ENCODE measurements at regions not wholly inside any gene's neighbourhood (a gene's known extent, or its start where the extent isn't known, plus 50 kb on each side); places are given as distances from the start of the nearest gene placed in this dataset.
"Not testable (repeated sequence)": the region's sequence is repeated elsewhere in the genome, so short reads cannot be mapped to it uniquely, and the experiment has no call there.

GRCh38 chr2:35447215-35447614, 908.4 kb upstream of the CRIM1 start (continued):
- TF ChIP-seq ZSCAN18 (tag by site-specific recombination; IDR thresholded peaks at IDR 0.05), result no peak

DNA sequence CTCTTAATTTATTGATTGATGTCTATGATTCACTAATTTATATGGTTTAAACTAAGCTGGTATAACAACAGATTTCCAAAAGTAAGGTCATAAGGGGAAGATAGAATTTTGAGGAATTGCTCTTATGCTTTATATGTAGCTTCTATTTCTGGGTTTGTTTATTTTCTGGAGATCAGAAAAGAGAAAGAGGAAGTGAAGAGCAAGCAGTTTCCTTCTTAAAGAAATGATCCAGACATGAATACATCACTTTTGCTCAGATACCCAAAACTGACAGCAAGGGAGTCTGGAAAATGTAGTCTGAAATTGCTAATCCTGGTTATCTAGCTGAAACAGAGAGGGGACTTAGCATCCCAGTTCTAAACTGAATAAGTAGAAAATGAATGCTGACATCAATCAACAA, 912.5 kb upstream of the CRIM1 start:
- Histone ChIP-seq H3K4me3 (ENCODE audit: low read depth, low read length) (no peak overlapping the region), H3K9me3 (ENCODE audit: control insufficient read depth, insufficient read depth, low read depth, low read length) (no peaks in the 10 kb centered on the region), H3K4me1 (ENCODE audit: control insufficient read depth, insufficient read depth, low read length) (no peaks in the 10 kb centered on the region), H3K27ac (ENCODE audit: extremely low read depth, low read depth, low read length) (no peak overlapping the region), H3K36me3 (ENCODE audit: control insufficient read depth in 2 of 2, insufficient read depth in 1 of 2, low read length in 2 of 2) (no peaks in the 10 kb centered on the region)
- TF ChIP-seq, protein P1, sequence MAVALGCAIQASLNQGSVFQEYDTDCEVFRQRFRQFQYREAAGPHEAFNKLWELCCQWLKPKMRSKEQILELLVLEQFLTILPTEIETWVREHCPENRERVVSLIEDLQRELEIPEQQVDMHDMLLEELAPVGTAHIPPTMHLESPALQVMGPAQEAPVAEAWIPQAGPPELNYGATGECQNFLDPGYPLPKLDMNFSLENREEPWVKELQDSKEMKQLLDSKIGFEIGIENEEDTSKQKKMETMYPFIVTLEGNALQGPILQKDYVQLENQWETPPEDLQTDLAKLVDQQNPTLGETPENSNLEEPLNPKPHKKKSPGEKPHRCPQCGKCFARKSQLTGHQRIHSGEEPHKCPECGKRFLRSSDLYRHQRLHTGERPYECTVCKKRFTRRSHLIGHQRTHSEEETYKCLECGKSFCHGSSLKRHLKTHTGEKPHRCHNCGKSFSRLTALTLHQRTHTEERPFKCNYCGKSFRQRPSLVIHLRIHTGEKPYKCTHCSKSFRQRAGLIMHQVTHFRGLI (tag by site-specific recombination; IDR thresholded peaks at IDR 0.05), result no peak
- TF ChIP-seq ZFP37 (tag by site-specific recombination; IDR thresholded peaks at IDR 0.05) (no peak), ZNF624 (tag by site-specific recombination; IDR thresholded peaks at IDR 0.05) (no peak), ZNF555 (tag by site-specific recombination; conservative IDR thresholded peaks at IDR 0.05) (no peak), ZNF155 (tag by site-specific recombination; IDR thresholded peaks at IDR 0.05) (no peak), HOXD13 (CRISPR knock-in tag; IDR thresholded peaks at IDR 0.05; ENCODE audit: borderline replicate concordance) (no peak), KLF1 (tag by site-specific recombination; IDR thresholded peaks at IDR 0.05) (no peak), ZNF791 (tag by site-specific recombination; IDR thresholded peaks at IDR 0.05) (no peak), ZNF530 (tag by site-specific recombination; IDR thresholded peaks at IDR 0.05; ENCODE audit: low read depth) (no peak), GLIS1 (tag by site-specific recombination; IDR thresholded peaks at IDR 0.05) (no peak), PRDM6 (tag by site-specific recombination; IDR thresholded peaks at IDR 0.05) (no peak), ZNF785 (tag by site-specific recombination; IDR thresholded peaks at IDR 0.05) (no peak), ZNF549 (tag by site-specific recombination; IDR thresholded peaks at IDR 0.05) (no peak)
- TF ChIP-seq, protein P2, sequence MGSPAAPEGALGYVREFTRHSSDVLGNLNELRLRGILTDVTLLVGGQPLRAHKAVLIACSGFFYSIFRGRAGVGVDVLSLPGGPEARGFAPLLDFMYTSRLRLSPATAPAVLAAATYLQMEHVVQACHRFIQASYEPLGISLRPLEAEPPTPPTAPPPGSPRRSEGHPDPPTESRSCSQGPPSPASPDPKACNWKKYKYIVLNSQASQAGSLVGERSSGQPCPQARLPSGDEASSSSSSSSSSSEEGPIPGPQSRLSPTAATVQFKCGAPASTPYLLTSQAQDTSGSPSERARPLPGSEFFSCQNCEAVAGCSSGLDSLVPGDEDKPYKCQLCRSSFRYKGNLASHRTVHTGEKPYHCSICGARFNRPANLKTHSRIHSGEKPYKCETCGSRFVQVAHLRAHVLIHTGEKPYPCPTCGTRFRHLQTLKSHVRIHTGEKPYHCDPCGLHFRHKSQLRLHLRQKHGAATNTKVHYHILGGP (tag by site-specific recombination; IDR thresholded peaks at IDR 0.05), result no peak
- TF ChIP-seq, protein P3, sequence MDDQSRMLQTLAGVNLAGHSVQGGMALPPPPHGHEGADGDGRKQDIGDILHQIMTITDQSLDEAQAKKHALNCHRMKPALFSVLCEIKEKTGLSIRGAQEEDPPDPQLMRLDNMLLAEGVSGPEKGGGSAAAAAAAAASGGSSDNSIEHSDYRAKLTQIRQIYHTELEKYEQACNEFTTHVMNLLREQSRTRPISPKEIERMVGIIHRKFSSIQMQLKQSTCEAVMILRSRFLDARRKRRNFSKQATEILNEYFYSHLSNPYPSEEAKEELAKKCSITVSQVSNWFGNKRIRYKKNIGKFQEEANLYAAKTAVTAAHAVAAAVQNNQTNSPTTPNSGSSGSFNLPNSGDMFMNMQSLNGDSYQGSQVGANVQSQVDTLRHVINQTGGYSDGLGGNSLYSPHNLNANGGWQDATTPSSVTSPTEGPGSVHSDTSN (CRISPR knock-in tag; IDR thresholded peaks at IDR 0.05), result no peak
- TF ChIP-seq, protein P4, sequence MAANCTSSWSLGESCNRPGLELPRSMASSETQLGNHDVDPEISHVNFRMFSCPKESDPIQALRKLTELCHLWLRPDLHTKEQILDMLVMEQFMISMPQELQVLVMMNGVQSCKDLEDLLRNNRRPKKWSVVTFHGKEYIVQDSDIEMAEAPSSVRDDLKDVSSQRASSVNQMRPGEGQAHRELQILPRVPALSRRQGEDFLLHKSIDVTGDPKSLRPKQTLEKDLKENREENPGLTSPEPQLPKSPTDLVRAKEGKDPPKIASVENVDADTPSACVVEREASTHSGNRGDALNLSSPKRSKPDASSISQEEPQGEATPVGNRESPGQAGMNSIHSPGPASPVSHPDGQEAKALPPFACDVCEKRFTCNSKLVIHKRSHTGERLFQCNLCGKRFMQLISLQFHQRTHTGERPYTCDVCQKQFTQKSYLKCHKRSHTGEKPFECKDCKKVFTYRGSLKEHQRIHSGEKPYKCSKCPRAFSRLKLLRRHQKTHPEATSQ (tag by site-specific recombination; IDR thresholded peaks at IDR 0.05), result no peak
- ChIA-PET POLR2A (no interaction called here), CTCF (no interaction called here)

DNA sequence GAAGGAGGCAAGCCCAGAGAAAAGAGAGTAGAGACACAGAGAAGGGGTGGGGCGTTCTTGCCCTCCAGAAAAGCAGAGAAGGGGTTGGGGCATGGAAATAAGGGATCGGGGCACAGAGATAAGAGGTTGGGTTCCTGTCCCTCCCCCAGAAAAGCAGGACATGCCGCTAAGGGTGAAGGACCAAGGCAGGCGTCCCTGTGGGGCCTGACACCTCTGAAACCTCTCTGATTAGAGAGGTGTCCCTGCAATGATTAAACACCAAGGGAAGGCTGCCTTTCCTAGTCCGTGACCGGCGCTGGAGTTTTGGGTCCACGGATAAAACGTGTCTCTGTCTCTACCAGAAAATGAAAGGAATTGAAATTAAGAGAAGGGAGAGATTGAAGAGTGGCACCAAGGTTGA, 914.0 kb upstream of the CRIM1 start:
- H3K36me3 ChIP-seq (ENCODE audit: control insufficient read depth in 2 of 2, insufficient read depth in 1 of 2, low read length in 2 of 2); H3K9me3 ChIP-seq (ENCODE audit: control insufficient read depth, insufficient read depth, low read depth, low read length); H3K4me1 ChIP-seq (ENCODE audit: control insufficient read depth, insufficient read depth, low read length); POLR2A ChIA-PET; H3K4me3 ChIP-seq (ENCODE audit: low read depth, low read length); CTCF ChIA-PET; H3K27ac ChIP-seq (ENCODE audit: extremely low read depth, low read depth, low read length): not testable (repeated sequence)

- H3K27ac ChIP-seq (ENCODE audit: extremely low read depth, low read depth, low read length); CTCF ChIA-PET; H3K36me3 ChIP-seq (ENCODE audit: control insufficient read depth in 2 of 2, insufficient read depth in 1 of 2, low read length in 2 of 2); H3K4me1 ChIP-seq (ENCODE audit: control insufficient read depth, insufficient read depth, low read length); POLR2A ChIA-PET; H3K4me3 ChIP-seq (ENCODE audit: low read depth, low read length); H3K9me3 ChIP-seq (ENCODE audit: control insufficient read depth, insufficient read depth, low read depth, low read length): not testable (repeated sequence)
Observed at GRCh38 chr2:35440308-35440707, 915.3 kb upstream of the CRIM1 start.

GRCh38 chr2:35436893-35437292, 918.7 kb upstream of the CRIM1 start:
- H3K4me3 ChIP-seq (ENCODE audit: low read depth, low read length); H3K36me3 ChIP-seq (ENCODE audit: control insufficient read depth in 2 of 2, insufficient read depth in 1 of 2, low read length in 2 of 2); POLR2A ChIA-PET; H3K27ac ChIP-seq (ENCODE audit: extremely low read depth, low read depth, low read length); H3K9me3 ChIP-seq (ENCODE audit: control insufficient read depth, insufficient read depth, low read depth, low read length); H3K4me1 ChIP-seq (ENCODE audit: control insufficient read depth, insufficient read depth, low read length): not testable (repeated sequence)
- CTCF ChIA-PET, result interaction anchor here (1.2 kb wide), 1 partner anchor 8 kb away, joined by 3 read pairs; no protein-coding TSS in a partner anchor

Measured in HEK293 (cell line).